Erythroblast (primary cell): ENCODE measurements at regions not wholly inside any gene's neighbourhood (a gene's known extent, or its start where the extent isn't known, plus 50 kb on each side); places are given as distances from the start of the nearest gene placed in this dataset.
"Not testable (repeated sequence)": the region's sequence is repeated elsewhere in the genome, so short reads cannot be mapped to it uniquely, and the experiment has no call there.

Source experiments
- DNase-seq, 2 experiments: peaks; one replicate each; lab custom pipeline; 2025; lab: John Stamatoyannopoulos, UW
- GATA1 ChIP-seq: IDR thresholded peaks from 2 replicates; pipeline ENCODE4 v1.6.1; 2011; ENCODE audit warnings: low read depth, mild to moderate bottlenecking, control low read depth, low read length, moderate library complexity
- POLR2A ChIP-seq: IDR thresholded peaks from 2 replicates; pipeline ENCODE4 v1.6.1; 2011; ENCODE audit warnings: mild to moderate bottlenecking, low read length

- no peak for TF ChIP-seq POLR2A
- no peak for TF ChIP-seq GATA1
- DNase-seq, result no peak
Observed at GRCh38 chr5:106451998-106452397, 1218.7 kb downstream of the EFNA5 start.

- DNase-seq, result no peak
- no peak for TF ChIP-seq GATA1
- no peak for TF ChIP-seq POLR2A
Observed at GRCh38 chr5:106443746-106444145, 1227.0 kb downstream of the EFNA5 start.

GRCh38 chr5:106435185-106435584, 1235.6 kb downstream of the EFNA5 start:
- no peak for DNase-seq
- TF ChIP-seq GATA1 (no peak), POLR2A (no peak)

GRCh38 chr5:106430733-106431132, 1240.0 kb downstream of the EFNA5 start:
- not testable (repeated sequence) for DNase-seq

- no peak for DNase-seq
- TF ChIP-seq GATA1 (no peak), POLR2A (no peak)
Observed at GRCh38 chr5:106423109-106423897, 1247.4 kb downstream of the EFNA5 start.

- DNase-seq, result no peak
- TF ChIP-seq GATA1 (no peak), POLR2A (no peak)
Observed at GRCh38 chr5:106420102-106420501, 1250.6 kb downstream of the EFNA5 start.

GRCh38 chr5:106418196-106418595, 1252.5 kb downstream of the EFNA5 start:
- TF ChIP-seq POLR2A (no peak), GATA1 (no peak)
- no peak for DNase-seq

- TF ChIP-seq GATA1 (no peak), POLR2A (no peak)
- DNase-seq, result no peak
Observed at GRCh38 chr5:106417566-106417965, 1253.2 kb downstream of the EFNA5 start.

GRCh38 chr5:106417163-106417562, 1253.6 kb downstream of the EFNA5 start:
- TF ChIP-seq POLR2A, result no peak
- no peak for TF ChIP-seq GATA1
- DNase-seq, result no peak

GRCh38 chr5:106415541-106415940, 1255.2 kb downstream of the EFNA5 start:
- DNase-seq, result no peak
- TF ChIP-seq POLR2A (no peak), GATA1 (no peak)

GRCh38 chr5:106414342-106414741, 1256.4 kb downstream of the EFNA5 start:
- no peak for DNase-seq
- TF ChIP-seq GATA1, result no peak
- TF ChIP-seq POLR2A, result no peak

- no peak for DNase-seq
- TF ChIP-seq GATA1 (no peak), POLR2A (no peak)
Observed at GRCh38 chr5:106412606-106413005, 1258.1 kb downstream of the EFNA5 start.

- DNase-seq, result no peak
- TF ChIP-seq GATA1 (no peak), POLR2A (no peak)
Observed at GRCh38 chr5:106408570-106408969, 1262.2 kb downstream of the EFNA5 start.

GRCh38 chr5:106408141-106408540, 1262.6 kb downstream of the EFNA5 start:
- no peak for TF ChIP-seq GATA1
- no peak for TF ChIP-seq POLR2A
- no peak for DNase-seq

GRCh38 chr5:106401561-106401960, 1269.2 kb downstream of the EFNA5 start:
- TF ChIP-seq POLR2A, result no peak
- TF ChIP-seq GATA1, result no peak
- DNase-seq, result no peak
